ENCODE measurements at regions not wholly inside any gene's neighbourhood (a gene's known extent, or its start where the extent isn't known, plus 50 kb on each side); places are given as distances from the start of the nearest gene placed in this dataset.

DNA sequence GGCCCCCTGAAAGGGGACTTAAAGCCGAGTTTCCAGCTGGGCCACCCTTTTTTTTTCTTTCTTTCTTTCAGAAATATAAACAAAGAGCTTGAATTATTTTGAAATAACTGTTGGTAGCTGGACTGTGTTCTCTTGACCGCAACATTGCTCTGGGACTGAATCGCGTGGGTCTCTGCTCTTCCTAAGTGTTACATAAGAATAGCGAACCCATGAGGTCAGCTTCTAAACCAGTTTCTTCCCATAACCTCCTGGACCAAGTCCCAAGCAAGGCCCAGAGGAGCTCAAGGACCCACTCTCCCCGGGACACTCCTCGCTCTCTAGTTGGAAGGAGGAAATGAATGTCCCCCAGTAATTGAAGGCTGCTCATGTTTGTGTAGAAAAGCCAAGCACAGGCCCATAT lies 91.1 kb downstream of the CXCL12 start:
- Histone ChIP-seq H3K9me3 (ENCODE audit: control insufficient read depth, insufficient read depth, low read length) (no peaks in the 10 kb centered on the region), H3K27ac (ENCODE audit: low read length) (no peak overlapping the region), H3K4me3 (ENCODE audit: low read length) (no peak overlapping the region), H3K27me3 (ENCODE audit: control insufficient read depth, insufficient read depth, low read length) (peaks cover 8% of the 10 kb centered on the region), H3K36me3 (ENCODE audit: control insufficient read depth, insufficient read depth, low read length) (no peaks in the 10 kb centered on the region), H3K4me1 (ENCODE audit: control insufficient read depth, insufficient read depth, low read length) (no peaks in the 10 kb centered on the region)
- no peaks in the 10 kb centered on the region for H3K4me1 Mint-ChIP-seq
- no peak overlapping the region for H3K27ac Mint-ChIP-seq
- DNase-seq (no peak), ATAC-seq (no peak)
- peaks cover 13 to 19% of the 10 kb centered on the region in 2 donors for H3K27me3 Mint-ChIP-seq (ENCODE audit: low read depth in 2 of 2)
- no peaks in the 10 kb centered on the region for H3K36me3 Mint-ChIP-seq
- no peak overlapping the region for H3K4me3 Mint-ChIP-seq
- 76% methylated on average over 7 of the region's 7 CpGs for WGBS (ENCODE audit: insufficient coverage)
- intact Hi-C loops (cut with micrococcal nuclease), result no loop called here
- H3K9me3 Mint-ChIP-seq, result no peaks in the 10 kb centered on the region
- TF ChIP-seq, protein P1, sequence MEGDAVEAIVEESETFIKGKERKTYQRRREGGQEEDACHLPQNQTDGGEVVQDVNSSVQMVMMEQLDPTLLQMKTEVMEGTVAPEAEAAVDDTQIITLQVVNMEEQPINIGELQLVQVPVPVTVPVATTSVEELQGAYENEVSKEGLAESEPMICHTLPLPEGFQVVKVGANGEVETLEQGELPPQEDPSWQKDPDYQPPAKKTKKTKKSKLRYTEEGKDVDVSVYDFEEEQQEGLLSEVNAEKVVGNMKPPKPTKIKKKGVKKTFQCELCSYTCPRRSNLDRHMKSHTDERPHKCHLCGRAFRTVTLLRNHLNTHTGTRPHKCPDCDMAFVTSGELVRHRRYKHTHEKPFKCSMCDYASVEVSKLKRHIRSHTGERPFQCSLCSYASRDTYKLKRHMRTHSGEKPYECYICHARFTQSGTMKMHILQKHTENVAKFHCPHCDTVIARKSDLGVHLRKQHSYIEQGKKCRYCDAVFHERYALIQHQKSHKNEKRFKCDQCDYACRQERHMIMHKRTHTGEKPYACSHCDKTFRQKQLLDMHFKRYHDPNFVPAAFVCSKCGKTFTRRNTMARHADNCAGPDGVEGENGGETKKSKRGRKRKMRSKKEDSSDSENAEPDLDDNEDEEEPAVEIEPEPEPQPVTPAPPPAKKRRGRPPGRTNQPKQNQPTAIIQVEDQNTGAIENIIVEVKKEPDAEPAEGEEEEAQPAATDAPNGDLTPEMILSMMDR (IDR thresholded peaks at IDR 0.05), result no peak

DNA sequence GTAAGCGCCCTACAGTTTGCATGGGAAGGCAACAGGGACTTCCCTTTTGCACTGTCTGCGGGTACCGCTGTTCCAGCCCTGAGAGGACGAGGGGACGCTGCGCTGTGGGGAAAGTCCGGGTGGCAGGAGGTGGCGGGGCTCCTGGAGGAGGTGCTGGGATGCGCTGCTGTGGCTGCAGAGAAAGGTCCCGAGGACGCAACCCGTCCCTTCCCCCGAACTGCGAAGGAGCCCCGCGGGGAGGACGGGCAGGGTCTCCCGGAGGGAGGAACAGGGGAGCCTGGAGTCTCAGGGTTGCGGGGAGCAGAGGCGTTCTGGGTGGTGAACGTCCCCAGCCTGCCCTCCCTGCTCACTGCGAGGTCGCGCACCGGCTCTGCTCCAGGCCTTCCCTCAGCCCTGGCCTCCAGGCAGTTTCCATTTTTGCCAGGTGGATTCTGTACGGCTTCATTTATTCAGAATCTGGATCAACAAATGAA lies 91.6 kb downstream of the CXCL12 start:
- Mint-ChIP-seq H3K27ac (no peak overlapping the region), H3K27me3 (ENCODE audit: low read depth in 2 of 2) (peaks cover 13 to 19% of the 10 kb centered on the region in 2 donors), H3K36me3 (no peaks in the 10 kb centered on the region), H3K4me1 (no peaks in the 10 kb centered on the region), H3K9me3 (no peaks in the 10 kb centered on the region), H3K4me3 (no peak overlapping the region)
- 19% methylated on average over 26 of the region's 26 CpGs for WGBS (ENCODE audit: insufficient coverage)
- DNase-seq (no peak), ATAC-seq (no peak)
- no peaks in the 10 kb centered on the region for H3K9me3 ChIP-seq (ENCODE audit: control insufficient read depth, insufficient read depth, low read length)
- H3K4me1 ChIP-seq (ENCODE audit: control insufficient read depth, insufficient read depth, low read length), result no peaks in the 10 kb centered on the region
- TF ChIP-seq, protein P1 (IDR thresholded peaks at IDR 0.05), result no peak
- H3K27me3 ChIP-seq (ENCODE audit: control insufficient read depth, insufficient read depth, low read length), result peaks cover 8% of the 10 kb centered on the region
- H3K27ac ChIP-seq (ENCODE audit: low read length), result no peak overlapping the region
- no peaks in the 10 kb centered on the region for H3K36me3 ChIP-seq (ENCODE audit: control insufficient read depth, insufficient read depth, low read length)
- intact Hi-C loops (cut with micrococcal nuclease), result no loop called here
- no peak overlapping the region for H3K4me3 ChIP-seq (ENCODE audit: low read length)

DNA sequence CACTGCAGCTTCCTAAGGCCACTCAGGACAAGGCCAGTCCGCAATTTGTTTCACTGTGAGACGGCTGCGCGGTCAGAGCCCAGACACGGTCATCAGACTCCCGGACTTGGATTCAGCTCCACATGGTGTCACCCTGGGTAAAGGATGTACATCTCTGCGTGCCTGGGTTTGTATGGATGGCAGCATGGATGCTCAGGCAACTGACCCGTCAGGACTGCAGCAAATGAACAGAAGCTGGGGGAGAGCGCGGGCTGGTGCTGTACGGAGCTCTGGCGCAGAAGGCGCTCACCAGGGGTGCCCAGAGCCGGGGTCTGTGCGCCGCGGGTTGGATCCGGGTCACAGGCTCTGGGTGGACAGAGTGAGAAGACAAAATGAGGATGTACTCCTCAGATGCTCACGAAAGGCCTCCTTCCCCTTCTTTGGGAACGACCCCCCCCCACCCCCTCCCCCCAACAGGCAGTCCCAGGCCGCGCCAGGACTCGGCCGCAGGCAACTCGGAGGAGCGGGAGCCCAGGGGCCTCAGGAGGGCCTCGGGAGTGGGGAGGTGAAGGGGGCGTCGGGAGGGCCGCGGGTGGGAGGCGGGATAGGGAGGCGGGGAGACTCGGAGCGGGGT lies 92.4 kb downstream of the CXCL12 start:
- Mint-ChIP-seq H3K4me1 (no peaks in the 10 kb centered on the region), H3K4me3 (no peak overlapping the region), H3K36me3 (no peaks in the 10 kb centered on the region), H3K9me3 (no peaks in the 10 kb centered on the region), H3K27me3 (ENCODE audit: low read depth in 2 of 2) (peaks cover 14 to 16% of the 10 kb centered on the region in 2 donors), H3K27ac (no peak overlapping the region)
- Histone ChIP-seq H3K4me3 (ENCODE audit: low read length) (no peak overlapping the region), H3K27me3 (ENCODE audit: control insufficient read depth, insufficient read depth, low read length) (peaks cover 8% of the 10 kb centered on the region), H3K27ac (ENCODE audit: low read length) (no peak overlapping the region), H3K36me3 (ENCODE audit: control insufficient read depth, insufficient read depth, low read length) (no peaks in the 10 kb centered on the region), H3K4me1 (ENCODE audit: control insufficient read depth, insufficient read depth, low read length) (no peaks in the 10 kb centered on the region), H3K9me3 (ENCODE audit: control insufficient read depth, insufficient read depth, low read length) (no peaks in the 10 kb centered on the region)
- intact Hi-C loops (cut with micrococcal nuclease), result no loop called here
- WGBS (ENCODE audit: insufficient coverage), result 58% methylated on average over 14 of the region's 35 CpGs
- no peak for ATAC-seq
- TF ChIP-seq, protein P1 (IDR thresholded peaks at IDR 0.05), result no peak
- no peak for DNase-seq

DNA sequence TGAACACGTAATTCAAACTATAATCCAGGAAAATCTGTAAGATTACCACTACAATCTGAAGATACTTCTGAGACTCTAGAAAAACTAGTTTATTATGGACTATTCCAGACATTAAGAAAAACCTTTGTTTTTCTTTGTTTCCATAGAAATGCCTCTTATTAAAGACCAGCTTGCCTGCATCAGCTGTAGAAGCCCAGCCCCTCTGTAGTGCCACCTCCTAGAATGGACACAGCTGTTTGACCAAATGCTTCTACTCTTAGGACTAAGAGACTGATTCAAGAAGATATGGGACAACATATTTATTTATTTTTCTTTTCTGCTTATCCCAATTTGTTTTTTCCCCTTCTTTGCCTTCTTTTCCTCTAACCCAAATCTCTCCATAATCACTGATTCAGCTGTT lies 93.8 kb downstream of the CXCL12 start:
- no peaks in the 10 kb centered on the region for H3K4me1 Mint-ChIP-seq
- intact Hi-C loops (cut with micrococcal nuclease), result no loop called here

More for the DNA sequence above, 93.8 kb downstream of the CXCL12 start:
- TF ChIP-seq, protein P1 (IDR thresholded peaks at IDR 0.05), result no peak
- DNase-seq, result no peak
- WGBS (ENCODE audit: insufficient coverage), result 70% methylated on average over 1 of the region's 1 CpG
- Mint-ChIP-seq H3K36me3 (no peaks in the 10 kb centered on the region), H3K27me3 (ENCODE audit: low read depth in 2 of 2) (peaks cover 22 to 24% of the 10 kb centered on the region in 2 donors), H3K9me3 (no peaks in the 10 kb centered on the region), H3K4me3 (no peak overlapping the region), H3K27ac (no peak overlapping the region)
- no peak overlapping the region for H3K27ac ChIP-seq (ENCODE audit: low read length)
- no peak overlapping the region for H3K4me3 ChIP-seq (ENCODE audit: low read length)
- H3K27me3 ChIP-seq (ENCODE audit: control insufficient read depth, insufficient read depth, low read length), result peaks cover 8% of the 10 kb centered on the region
- no peaks in the 10 kb centered on the region for H3K9me3 ChIP-seq (ENCODE audit: control insufficient read depth, insufficient read depth, low read length)
- no peak for ATAC-seq
- no peaks in the 10 kb centered on the region for H3K36me3 ChIP-seq (ENCODE audit: control insufficient read depth, insufficient read depth, low read length)
- H3K4me1 ChIP-seq (ENCODE audit: control insufficient read depth, insufficient read depth, low read length), result no peaks in the 10 kb centered on the region
